OCI-LY1 (cell line): ENCODE measurements at regions not wholly inside any gene's neighbourhood (a gene's known extent, or its start where the extent isn't known, plus 50 kb on each side); places are given as distances from the start of the nearest gene placed in this dataset.

Experiments
- H2AFZ ChIP-seq: fragments of 200-600 bp; sonication (generic), shearing (Covaris generic); 2 replicates; pipeline ENCODE4 v1.6.0; 2014; ENCODE audit warnings: antibody characterized with exemption, mild to moderate bottlenecking, low read length
- H3F3A ChIP-seq: fragments of 200-600 bp; sonication (generic), shearing (Covaris generic); 2 replicates; pipeline ENCODE4 v1.6.0; 2014; ENCODE audit warnings: mild to moderate bottlenecking, antibody characterized with exemption, low read length, moderate library complexity; ENCODE audit not compliant: insufficient read depth
- H3K27ac ChIP-seq: fragments of 200-600 bp; sonication (generic); 2 replicates; pipeline ENCODE4 v1.5.1; 2014; ENCODE audit warnings: low read length, mixed run types, mild to moderate bottlenecking, low read depth; ENCODE audit not compliant: poor library complexity, severe bottlenecking
- H3K27me3 ChIP-seq: fragments of 200-600 bp; sonication (generic); 2 replicates; pipeline ENCODE4 v1.6.0; 2014; ENCODE audit warnings: antibody characterized with exemption, mild to moderate bottlenecking, low read length, moderate library complexity; ENCODE audit not compliant: insufficient read depth
- H3K36me3 ChIP-seq: fragments of 200-600 bp; sonication (generic); 2 replicates; pipeline ENCODE4 v1.6.1; 2014; ENCODE audit warnings: mild to moderate bottlenecking, antibody characterized with exemption, low read length, moderate library complexity, mixed read lengths; ENCODE audit not compliant: insufficient read depth
- H3K4me1 ChIP-seq: fragments of 200-600 bp; sonication (generic); 2 replicates; pipeline ENCODE4 v1.5.1; 2014; ENCODE audit warnings: mild to moderate bottlenecking, low read length, moderate library complexity; ENCODE audit not compliant: insufficient read depth, severe bottlenecking
- H3K4me2 ChIP-seq: fragments of 200-600 bp; sonication (generic), shearing (Covaris generic); 2 replicates; pipeline ENCODE4 v1.6.1; 2014; ENCODE audit warnings: low read length
- H3K4me3 ChIP-seq: fragments of 200-600 bp; sonication (generic); 2 replicates; pipeline ENCODE4 v1.5.1; 2014; ENCODE audit warnings: low read length, low read depth, mild to moderate bottlenecking, mixed read lengths; ENCODE audit not compliant: poor library complexity, severe bottlenecking
- H3K79me2 ChIP-seq: fragments of 200-600 bp; shearing (Covaris generic); 2 replicates; pipeline ENCODE4 v1.6.1; 2016; ENCODE audit warnings: mixed run types, low read length, mixed read lengths; ENCODE audit not compliant: insufficient read depth
- H3K9ac ChIP-seq: fragments of 200-600 bp; sonication (generic), shearing (Covaris generic); 2 replicates; pipeline ENCODE4 v1.6.1; 2014; ENCODE audit warnings: mild to moderate bottlenecking, low read length, mixed read lengths
- H3K9me2 ChIP-seq: fragments of 200-600 bp; sonication (generic), shearing (Covaris generic); 2 replicates; pipeline ENCODE4 v1.6.1; 2014; ENCODE audit warnings: low read depth, mild to moderate bottlenecking, low read length, mixed read lengths
- H3K9me3 ChIP-seq: fragments of 200-600 bp; shearing (Covaris generic); 2 replicates; pipeline ENCODE4 v1.6.1; 2014; ENCODE audit warnings: low read length, mixed read lengths
- H4K20me1 ChIP-seq: fragments of 200-600 bp; sonication (generic), shearing (Covaris generic); 2 replicates; pipeline ENCODE4 v1.6.0; 2016; ENCODE audit warnings: mild to moderate bottlenecking, low read length; ENCODE audit not compliant: insufficient read depth
- CTCF ChIP-seq: fragments of 200-600 bp; sonication (generic), shearing (Covaris generic); IDR thresholded peaks from 2 replicates; pipeline ENCODE4 v1.5.1; 2017; ENCODE audit warnings: mild to moderate bottlenecking, antibody characterized with exemption, low read length, moderate library complexity, mixed read lengths
- EZH2 ChIP-seq: fragments of 200-600 bp; sonication (generic), shearing (Covaris generic); IDR thresholded peaks from 2 replicates; pipeline ENCODE4 v1.8.0; 2017; ENCODE audit warnings: borderline replicate concordance, mixed run types, mild to moderate bottlenecking, antibody characterized with exemption, low read length, moderate library complexity, mixed read lengths

- Histone ChIP-seq H3K4me3 (no peak overlapping the region), H2AFZ (no peak overlapping the region), H3K4me1 (no peaks in the 10 kb centered on the region), H4K20me1 (no peaks in the 10 kb centered on the region), H3K79me2 (no peaks in the 10 kb centered on the region), H3K9ac (no peak overlapping the region), H3K9me3 (no peaks in the 10 kb centered on the region), H3K27me3 (no peaks in the 10 kb centered on the region), H3K27ac (no peak overlapping the region), H3K9me2 (no peaks in the 10 kb centered on the region), H3F3A (no peaks in the 10 kb centered on the region), H3K4me2 (no peak overlapping the region), H3K36me3 (no peaks in the 10 kb centered on the region)
- TF ChIP-seq CTCF, result no peak
- TF ChIP-seq EZH2, result no peak
These were observed 500.0 kb upstream of the SALL1 start for GRCh38 chr16:51651061-51651466.

GRCh38 chr16:51649631-51650030 is 498.6 kb upstream of the SALL1 start:
- Histone ChIP-seq H3K27ac (no peak overlapping the region), H2AFZ (no peak overlapping the region), H3K9me3 (no peaks in the 10 kb centered on the region), H3K9me2 (no peaks in the 10 kb centered on the region), H3K79me2 (no peaks in the 10 kb centered on the region), H3K4me3 (no peak overlapping the region), H3K9ac (no peak overlapping the region), H3K27me3 (no peaks in the 10 kb centered on the region), H3F3A (no peaks in the 10 kb centered on the region), H3K36me3 (no peaks in the 10 kb centered on the region), H3K4me2 (no peak overlapping the region), H4K20me1 (no peaks in the 10 kb centered on the region), H3K4me1 (no peaks in the 10 kb centered on the region)
- TF ChIP-seq CTCF (no peak), EZH2 (no peak)

- H3K9ac ChIP-seq, result no peak overlapping the region
- H3K9me2 ChIP-seq, result no peaks in the 10 kb centered on the region
- H3K4me2 ChIP-seq, result no peak overlapping the region
- H3K36me3 ChIP-seq, result no peaks in the 10 kb centered on the region
- no peak overlapping the region for H3K27ac ChIP-seq
- no peaks in the 10 kb centered on the region for H3F3A ChIP-seq
- H3K79me2 ChIP-seq, result no peaks in the 10 kb centered on the region
- no peak overlapping the region for H3K4me3 ChIP-seq
- no peaks in the 10 kb centered on the region for H3K27me3 ChIP-seq
- no peaks in the 10 kb centered on the region for H3K4me1 ChIP-seq
- H4K20me1 ChIP-seq, result no peaks in the 10 kb centered on the region
- TF ChIP-seq EZH2, result no peak
- TF ChIP-seq CTCF, result no peak
- H3K9me3 ChIP-seq, result no peaks in the 10 kb centered on the region
- H2AFZ ChIP-seq, result no peak overlapping the region
These were observed 497.5 kb upstream of the SALL1 start for GRCh38 chr16:51648526-51648925.
